ENCODE measurements at regions not wholly inside any gene's neighbourhood (a gene's known extent, or its start where the extent isn't known, plus 50 kb on each side); places are given as distances from the start of the nearest gene placed in this dataset.
"Not testable (repeated sequence)": the region's sequence is repeated elsewhere in the genome, so short reads cannot be mapped to it uniquely, and the experiment has no call there.

DNA sequence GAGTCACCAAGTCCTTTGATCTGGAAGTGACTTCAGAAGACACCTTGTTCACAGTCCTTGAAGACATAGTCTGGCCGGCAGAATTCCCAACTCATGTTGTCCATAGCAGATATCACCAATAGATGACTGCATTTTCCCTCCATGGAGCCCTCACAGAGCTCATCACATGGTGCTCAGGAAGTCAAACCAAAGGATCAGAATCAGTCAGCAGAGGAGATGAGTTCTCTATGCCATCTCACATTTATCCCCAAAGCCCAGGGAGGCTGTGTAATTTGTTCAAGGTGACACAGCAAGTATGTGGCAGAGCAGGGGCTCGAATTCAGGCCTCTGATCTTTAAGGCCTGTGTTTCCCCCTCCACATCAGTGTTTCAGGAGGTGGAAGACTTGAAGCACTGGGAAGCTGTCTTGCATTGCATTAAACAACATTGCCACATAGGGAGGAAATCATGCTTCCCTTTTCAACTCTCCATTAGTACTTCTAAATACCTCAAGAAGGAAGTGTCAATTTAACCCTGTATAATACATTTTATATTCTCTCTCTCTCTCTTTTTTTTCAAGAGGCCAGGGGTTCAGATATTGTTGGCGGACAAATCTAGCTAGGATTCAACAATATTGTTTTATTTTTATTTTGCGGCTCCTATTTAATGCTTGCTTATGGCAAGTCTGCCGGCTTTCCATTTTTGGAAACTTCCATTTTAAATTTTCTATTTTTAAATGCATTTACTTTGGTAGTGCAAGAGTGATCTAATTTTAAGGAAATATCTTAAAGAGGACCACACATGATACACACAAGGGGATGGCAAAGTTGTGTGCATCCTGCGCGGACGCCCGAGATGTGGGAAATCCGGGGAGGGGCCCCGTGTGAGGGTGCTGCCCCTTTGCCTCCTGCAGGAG is 61.9 kb downstream of the NPIPB5 start:
- DNase-seq; H3K27me3 ChIP-seq (ENCODE audit: control insufficient read depth in 2 of 2, insufficient read depth in 2 of 2, low read length in 2 of 2); intact Hi-C loops (cut with micrococcal nuclease); H3K36me3 ChIP-seq (ENCODE audit: control insufficient read depth in 2 of 3, insufficient read depth in 3 of 3, low read length in 3 of 3); POLR2A ChIA-PET; H3K4me1 ChIP-seq (ENCODE audit: control insufficient read depth in 2 of 2, insufficient read depth in 2 of 2, low read length in 2 of 2); H3K27ac Mint-ChIP-seq; H3K4me1 Mint-ChIP-seq; H3K9me3 Mint-ChIP-seq; H3K4me3 ChIP-seq (ENCODE audit: low read length); H3K9me3 ChIP-seq (ENCODE audit: control insufficient read depth in 2 of 3, low read length in 3 of 3); H3K36me3 Mint-ChIP-seq; H3K27ac ChIP-seq (ENCODE audit: low read depth, low read length); CTCF ChIA-PET: not testable (repeated sequence)
- peak; percentile 72 for ATAC-seq
- peak overlapping the region in 2 of 10 donors; percentile 18 to 31 for H3K4me3 Mint-ChIP-seq
- H3K27me3 Mint-ChIP-seq = peaks cover 5 to 19% (median 18%) of the 10 kb centered on the region in 5 donors

- CTCF ChIA-PET; H3K9me3 ChIP-seq (ENCODE audit: control insufficient read depth in 2 of 3, low read length in 3 of 3); DNase-seq; H3K4me3 ChIP-seq (ENCODE audit: low read length); H3K27me3 ChIP-seq (ENCODE audit: control insufficient read depth in 2 of 2, insufficient read depth in 2 of 2, low read length in 2 of 2); H3K4me1 ChIP-seq (ENCODE audit: control insufficient read depth in 2 of 2, insufficient read depth in 2 of 2, low read length in 2 of 2); H3K27ac ChIP-seq (ENCODE audit: low read depth, low read length); H3K9me3 Mint-ChIP-seq; intact Hi-C loops (cut with micrococcal nuclease); H3K36me3 Mint-ChIP-seq; H3K4me3 Mint-ChIP-seq; H3K36me3 ChIP-seq (ENCODE audit: control insufficient read depth in 2 of 3, insufficient read depth in 3 of 3, low read length in 3 of 3); POLR2A ChIA-PET; H3K4me1 Mint-ChIP-seq; H3K27ac Mint-ChIP-seq: not testable (repeated sequence)
- H3K27me3 Mint-ChIP-seq = peaks cover 5 to 19% (median 17%) of the 10 kb centered on the region in 5 donors
- peak; percentile 94 for ATAC-seq
Observed at GRCh38 chr16:22573225-22573530, 62.5 kb downstream of the NPIPB5 start.

- H3K4me1 ChIP-seq (ENCODE audit: control insufficient read depth in 2 of 2, insufficient read depth in 2 of 2, low read length in 2 of 2); H3K9me3 Mint-ChIP-seq; intact Hi-C loops (cut with micrococcal nuclease); H3K9me3 ChIP-seq (ENCODE audit: control insufficient read depth in 2 of 3, low read length in 3 of 3); H3K27me3 ChIP-seq (ENCODE audit: control insufficient read depth in 2 of 2, insufficient read depth in 2 of 2, low read length in 2 of 2); H3K36me3 Mint-ChIP-seq; DNase-seq; H3K36me3 ChIP-seq (ENCODE audit: control insufficient read depth in 2 of 3, insufficient read depth in 3 of 3, low read length in 3 of 3); POLR2A ChIA-PET; H3K4me3 ChIP-seq (ENCODE audit: low read length); ATAC-seq; H3K27ac Mint-ChIP-seq; CTCF ChIA-PET; H3K27ac ChIP-seq (ENCODE audit: low read depth, low read length); H3K4me3 Mint-ChIP-seq; H3K4me1 Mint-ChIP-seq: not testable (repeated sequence)
- H3K27me3 Mint-ChIP-seq = peaks cover 5 to 23% (median 19%) of the 10 kb centered on the region in 5 donors
Observed at GRCh38 chr16:22576506-22576905, 65.8 kb downstream of the NPIPB5 start.

DNA sequence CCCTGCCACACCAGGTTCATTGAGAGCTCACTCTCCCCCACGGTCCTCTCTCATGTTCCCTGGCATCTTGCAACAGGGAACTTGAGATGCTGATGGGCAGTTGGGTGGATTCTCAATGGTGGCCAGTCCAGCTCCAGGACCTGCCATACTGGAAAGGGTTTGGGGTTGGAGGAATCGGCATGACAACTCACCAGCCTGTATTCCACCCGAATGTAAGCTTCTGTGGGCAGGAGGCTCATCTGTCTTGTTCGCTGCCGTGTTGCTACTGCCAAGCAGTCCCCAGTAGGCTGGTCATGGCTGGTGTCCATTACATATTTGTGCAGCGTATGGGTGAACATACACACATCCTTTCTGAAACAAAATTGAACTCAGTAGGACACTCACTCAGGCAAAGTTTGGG is 72.5 kb downstream of the NPIPB5 start:
- H3K4me1 ChIP-seq (ENCODE audit: control insufficient read depth in 2 of 2, insufficient read depth in 2 of 2, low read length in 2 of 2); H3K4me3 Mint-ChIP-seq; DNase-seq; ATAC-seq; H3K4me3 ChIP-seq (ENCODE audit: low read length); POLR2A ChIA-PET; H3K9me3 ChIP-seq (ENCODE audit: control insufficient read depth in 2 of 3, low read length in 3 of 3); H3K36me3 Mint-ChIP-seq; H3K27me3 Mint-ChIP-seq; CTCF ChIA-PET; H3K36me3 ChIP-seq (ENCODE audit: control insufficient read depth in 2 of 3, insufficient read depth in 3 of 3, low read length in 3 of 3); intact Hi-C loops (cut with micrococcal nuclease); H3K27ac Mint-ChIP-seq; H3K27ac ChIP-seq (ENCODE audit: low read depth, low read length); H3K4me1 Mint-ChIP-seq; H3K27me3 ChIP-seq (ENCODE audit: control insufficient read depth in 2 of 2, insufficient read depth in 2 of 2, low read length in 2 of 2); H3K9me3 Mint-ChIP-seq: not testable (repeated sequence)

DNA sequence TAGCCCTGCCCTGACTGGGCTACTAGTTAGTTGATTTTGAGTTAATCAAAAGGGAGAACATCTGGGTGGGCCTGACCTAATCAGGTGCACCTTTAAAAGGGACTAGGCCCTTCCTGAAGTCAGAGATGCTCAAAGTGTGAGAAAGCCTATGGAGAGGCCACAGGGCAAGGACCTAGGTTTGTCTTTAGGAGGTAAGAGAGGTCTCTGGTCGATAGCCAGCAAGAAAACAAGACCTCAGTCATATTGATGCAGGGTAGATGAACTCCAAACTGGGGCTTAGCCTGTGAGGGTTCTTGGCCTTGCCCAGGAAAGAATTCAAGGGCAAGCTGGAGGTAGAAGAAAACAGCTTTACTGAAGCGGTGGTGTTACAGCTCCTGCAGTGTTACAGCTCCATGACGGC is 73.8 kb downstream of the NPIPB5 start:
- H3K9me3 Mint-ChIP-seq; H3K36me3 ChIP-seq (ENCODE audit: control insufficient read depth in 2 of 3, insufficient read depth in 3 of 3, low read length in 3 of 3); H3K27ac Mint-ChIP-seq; H3K9me3 ChIP-seq (ENCODE audit: control insufficient read depth in 2 of 3, low read length in 3 of 3); H3K4me1 Mint-ChIP-seq; CTCF ChIA-PET; H3K4me1 ChIP-seq (ENCODE audit: control insufficient read depth in 2 of 2, insufficient read depth in 2 of 2, low read length in 2 of 2); H3K27ac ChIP-seq (ENCODE audit: low read depth, low read length); H3K27me3 Mint-ChIP-seq; ATAC-seq; H3K27me3 ChIP-seq (ENCODE audit: control insufficient read depth in 2 of 2, insufficient read depth in 2 of 2, low read length in 2 of 2); intact Hi-C loops (cut with micrococcal nuclease); H3K4me3 Mint-ChIP-seq; H3K4me3 ChIP-seq (ENCODE audit: low read length); DNase-seq; H3K36me3 Mint-ChIP-seq; POLR2A ChIA-PET: not testable (repeated sequence)

DNA sequence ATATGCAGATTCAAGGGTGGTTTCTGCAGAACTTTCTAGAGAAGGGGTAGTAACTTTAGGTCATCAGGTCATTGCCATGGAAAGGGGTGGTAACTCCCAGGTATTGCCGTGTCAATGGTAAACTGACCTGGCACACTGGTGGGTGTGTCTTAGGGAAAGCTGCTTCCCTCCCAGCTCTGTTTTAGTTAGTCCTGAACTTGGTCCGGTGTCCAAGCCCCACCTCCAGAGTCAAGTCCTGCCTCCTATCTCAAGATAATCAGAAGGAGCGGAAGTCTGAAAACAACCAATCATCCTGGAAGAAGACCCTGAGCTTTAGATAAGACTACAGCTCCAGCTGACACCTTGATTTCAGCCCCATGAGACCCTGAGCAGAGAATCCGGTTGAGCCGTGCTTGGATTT is 74.2 kb downstream of the NPIPB5 start:
- H3K27me3 ChIP-seq (ENCODE audit: control insufficient read depth in 2 of 2, insufficient read depth in 2 of 2, low read length in 2 of 2); H3K27me3 Mint-ChIP-seq; ATAC-seq; H3K36me3 ChIP-seq (ENCODE audit: control insufficient read depth in 2 of 3, insufficient read depth in 3 of 3, low read length in 3 of 3); CTCF ChIA-PET; H3K4me1 ChIP-seq (ENCODE audit: control insufficient read depth in 2 of 2, insufficient read depth in 2 of 2, low read length in 2 of 2); H3K36me3 Mint-ChIP-seq; intact Hi-C loops (cut with micrococcal nuclease); H3K9me3 Mint-ChIP-seq; H3K9me3 ChIP-seq (ENCODE audit: control insufficient read depth in 2 of 3, low read length in 3 of 3); POLR2A ChIA-PET; H3K4me3 ChIP-seq (ENCODE audit: low read length); H3K27ac Mint-ChIP-seq; H3K27ac ChIP-seq (ENCODE audit: low read depth, low read length); H3K4me1 Mint-ChIP-seq; H3K4me3 Mint-ChIP-seq; DNase-seq: not testable (repeated sequence)

GRCh38 chr16:22585431-22585830 is 74.7 kb downstream of the NPIPB5 start:
- H3K36me3 ChIP-seq (ENCODE audit: control insufficient read depth in 2 of 3, insufficient read depth in 3 of 3, low read length in 3 of 3); H3K4me3 ChIP-seq (ENCODE audit: low read length); H3K27me3 ChIP-seq (ENCODE audit: control insufficient read depth in 2 of 2, insufficient read depth in 2 of 2, low read length in 2 of 2); H3K9me3 ChIP-seq (ENCODE audit: control insufficient read depth in 2 of 3, low read length in 3 of 3); CTCF ChIA-PET; H3K27me3 Mint-ChIP-seq; H3K4me1 Mint-ChIP-seq; H3K27ac Mint-ChIP-seq; H3K27ac ChIP-seq (ENCODE audit: low read depth, low read length); H3K9me3 Mint-ChIP-seq; intact Hi-C loops (cut with micrococcal nuclease); H3K4me1 ChIP-seq (ENCODE audit: control insufficient read depth in 2 of 2, insufficient read depth in 2 of 2, low read length in 2 of 2); POLR2A ChIA-PET; H3K4me3 Mint-ChIP-seq; ATAC-seq; DNase-seq; H3K36me3 Mint-ChIP-seq: not testable (repeated sequence)

Measured in naive thymus-derived CD4-positive, alpha-beta T cell (primary cell).